Osteocyte (in vitro differentiated cells): ENCODE measurements at regions not wholly inside any gene's neighbourhood (a gene's known extent, or its start where the extent isn't known, plus 50 kb on each side); places are given as distances from the start of the nearest gene placed in this dataset.

Experiments used
- DNase-seq: peaks from one replicate; pipeline ENCODE4 v3.0.0; 2021; ENCODE audit warnings: mixed read lengths; ENCODE audit not compliant: unreplicated experiment; ENCODE audit errors: extremely low spot score
- H3K27ac Mint-ChIP-seq: one replicate; pipeline ENCODE4 v1.8.0; 2021; ENCODE audit warnings: mild to moderate bottlenecking, mixed read lengths; ENCODE audit not compliant: unreplicated experiment
- H3K27me3 Mint-ChIP-seq: one replicate; pipeline ENCODE4 v1.8.0; 2021; ENCODE audit warnings: mixed read lengths; ENCODE audit not compliant: unreplicated experiment
- H3K36me3 Mint-ChIP-seq: one replicate; pipeline ENCODE4 v1.8.0; 2021; ENCODE audit warnings: mixed read lengths; ENCODE audit not compliant: unreplicated experiment
- H3K4me1 Mint-ChIP-seq: one replicate; pipeline ENCODE4 v1.8.0; 2021; ENCODE audit warnings: mixed read lengths; ENCODE audit not compliant: unreplicated experiment
- H3K4me3 Mint-ChIP-seq: one replicate; pipeline ENCODE4 v1.8.0; 2021; ENCODE audit warnings: mild to moderate bottlenecking, moderate library complexity, mixed read lengths; ENCODE audit not compliant: unreplicated experiment
- H3K9me3 Mint-ChIP-seq: one replicate; pipeline ENCODE4 v1.8.0; 2021; ENCODE audit warnings: mixed read lengths; ENCODE audit not compliant: unreplicated experiment
- TF ChIP-seq, protein P1 (sequence below): fragments of 200-600 bp; sonication (generic); IDR thresholded peaks from 2 replicates; pipeline ENCODE4 v1.5.0; 2021; ENCODE audit warnings: antibody characterized with exemption, mild to moderate bottlenecking, moderate library complexity

DNA sequence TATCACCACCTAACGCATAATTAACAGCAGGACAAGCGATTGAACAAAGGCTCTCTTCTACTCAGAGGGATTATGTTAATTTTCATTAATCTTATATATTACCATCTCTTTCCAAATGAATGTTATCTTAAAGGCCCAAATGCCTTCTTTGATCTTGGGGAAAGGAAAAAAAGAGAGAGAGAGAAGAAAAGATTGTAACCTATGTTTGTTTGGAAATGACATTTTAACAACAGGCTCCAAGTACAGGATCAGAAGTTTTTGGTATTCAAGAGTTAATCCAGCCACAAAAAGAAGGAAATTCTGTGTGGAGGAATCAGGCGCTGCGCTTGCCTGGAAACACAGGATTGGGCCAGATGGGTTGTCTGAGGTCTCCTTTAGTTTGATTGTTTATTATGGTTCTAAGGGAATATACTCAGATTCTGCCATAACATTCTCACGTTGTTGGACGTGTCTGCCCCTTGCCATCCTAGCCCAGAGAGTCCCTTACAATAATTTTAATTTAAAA lies 100.7 kb upstream of the STX18 start:
- Mint-ChIP-seq H3K4me3 (no peak overlapping the region), H3K27ac (no peak overlapping the region), H3K36me3 (no peaks in the 10 kb centered on the region), H3K4me1 (peaks cover 12% of the 10 kb centered on the region), H3K27me3 (no peaks in the 10 kb centered on the region), H3K9me3 (peaks cover 5% of the 10 kb centered on the region)
- DNase-seq, result no peak
- TF ChIP-seq, protein P1, sequence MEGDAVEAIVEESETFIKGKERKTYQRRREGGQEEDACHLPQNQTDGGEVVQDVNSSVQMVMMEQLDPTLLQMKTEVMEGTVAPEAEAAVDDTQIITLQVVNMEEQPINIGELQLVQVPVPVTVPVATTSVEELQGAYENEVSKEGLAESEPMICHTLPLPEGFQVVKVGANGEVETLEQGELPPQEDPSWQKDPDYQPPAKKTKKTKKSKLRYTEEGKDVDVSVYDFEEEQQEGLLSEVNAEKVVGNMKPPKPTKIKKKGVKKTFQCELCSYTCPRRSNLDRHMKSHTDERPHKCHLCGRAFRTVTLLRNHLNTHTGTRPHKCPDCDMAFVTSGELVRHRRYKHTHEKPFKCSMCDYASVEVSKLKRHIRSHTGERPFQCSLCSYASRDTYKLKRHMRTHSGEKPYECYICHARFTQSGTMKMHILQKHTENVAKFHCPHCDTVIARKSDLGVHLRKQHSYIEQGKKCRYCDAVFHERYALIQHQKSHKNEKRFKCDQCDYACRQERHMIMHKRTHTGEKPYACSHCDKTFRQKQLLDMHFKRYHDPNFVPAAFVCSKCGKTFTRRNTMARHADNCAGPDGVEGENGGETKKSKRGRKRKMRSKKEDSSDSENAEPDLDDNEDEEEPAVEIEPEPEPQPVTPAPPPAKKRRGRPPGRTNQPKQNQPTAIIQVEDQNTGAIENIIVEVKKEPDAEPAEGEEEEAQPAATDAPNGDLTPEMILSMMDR, result no peak

- peaks cover 12% of the 10 kb centered on the region for H3K4me1 Mint-ChIP-seq
- H3K27me3 Mint-ChIP-seq, result no peaks in the 10 kb centered on the region
- H3K36me3 Mint-ChIP-seq, result no peaks in the 10 kb centered on the region
- no peak overlapping the region for H3K27ac Mint-ChIP-seq
- no peak for DNase-seq
- peaks cover 2% of the 10 kb centered on the region for H3K9me3 Mint-ChIP-seq
- H3K4me3 Mint-ChIP-seq, result no peak overlapping the region
- TF ChIP-seq, protein P1, result no peak
These were observed 100.0 kb upstream of the STX18 start for GRCh38 chr4:4641661-4642495.

GRCh38 chr4:4641254-4641653 lies 99.4 kb upstream of the STX18 start:
- TF ChIP-seq, protein P1, result no peak
- Mint-ChIP-seq H3K4me3 (no peak overlapping the region), H3K9me3 (no peaks in the 10 kb centered on the region), H3K4me1 (peaks cover 12% of the 10 kb centered on the region), H3K36me3 (no peaks in the 10 kb centered on the region), H3K27me3 (no peaks in the 10 kb centered on the region), H3K27ac (no peak overlapping the region)
- DNase-seq, result no peak

DNA sequence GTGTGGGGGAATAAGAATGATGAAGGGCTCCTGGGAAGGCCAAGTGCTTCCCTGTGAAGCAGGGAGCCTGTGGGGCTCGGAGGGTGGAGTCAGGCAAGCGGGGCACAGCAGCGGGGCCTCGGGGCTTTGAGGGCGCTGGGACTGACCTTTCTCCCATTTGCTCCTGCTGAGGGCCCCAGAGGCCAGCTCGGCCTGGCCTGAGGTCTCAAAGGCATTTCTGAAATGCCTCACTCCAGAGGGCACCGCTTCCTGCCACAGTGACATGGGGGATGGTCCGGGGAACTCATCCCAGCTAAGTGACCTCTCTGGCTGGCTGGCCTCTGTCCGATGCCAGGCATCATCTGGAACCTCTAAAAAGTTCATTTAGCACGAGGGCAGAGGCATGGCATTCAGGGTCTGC lies 98.8 kb upstream of the STX18 start:
- Mint-ChIP-seq H3K4me1 (peaks cover 12% of the 10 kb centered on the region), H3K27me3 (no peaks in the 10 kb centered on the region), H3K36me3 (no peaks in the 10 kb centered on the region), H3K4me3 (no peak overlapping the region), H3K9me3 (no peaks in the 10 kb centered on the region), H3K27ac (no peak overlapping the region)
- DNase-seq, result no peak
- TF ChIP-seq, protein P1, result no peak

DNA sequence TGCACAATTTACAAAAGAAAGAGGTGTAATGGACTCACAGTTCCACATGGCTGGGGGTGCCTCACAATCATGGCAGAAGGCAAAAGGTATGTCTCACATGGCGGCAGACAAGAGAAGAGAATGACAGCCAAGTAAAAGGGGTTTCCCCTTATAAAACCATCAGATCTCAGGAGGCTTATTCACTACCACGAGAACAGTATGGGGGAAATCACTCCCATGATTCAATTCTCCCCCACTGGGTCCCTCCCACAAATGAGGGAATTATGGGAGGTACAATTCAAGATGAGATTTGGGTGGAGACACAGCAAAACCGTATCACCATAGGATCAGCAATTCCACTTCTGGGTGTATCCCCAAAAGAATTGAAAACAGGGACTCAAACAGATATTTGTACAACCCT lies 97.5 kb upstream of the STX18 start:
- H3K27ac Mint-ChIP-seq, result no peak overlapping the region

More for the DNA sequence above, 97.5 kb upstream of the STX18 start:
- H3K4me3 Mint-ChIP-seq, result no peak overlapping the region
- TF ChIP-seq, protein P1, result no peak
- H3K27me3 Mint-ChIP-seq, result no peaks in the 10 kb centered on the region
- H3K9me3 Mint-ChIP-seq, result no peaks in the 10 kb centered on the region
- DNase-seq, result no peak
- peaks cover 12% of the 10 kb centered on the region for H3K4me1 Mint-ChIP-seq
- H3K36me3 Mint-ChIP-seq, result no peaks in the 10 kb centered on the region
